Neuronal stem cell (in vitro differentiated cells): ENCODE measurements at regions not wholly inside any gene's neighbourhood (a gene's known extent, or its start where the extent isn't known, plus 50 kb on each side); places are given as distances from the start of the nearest gene placed in this dataset.

Experiments
- DNase-seq: peaks from one replicate; pipeline ENCODE4 v3.0.0-alpha.2; 2013; ENCODE audit warnings: low spot score
- H2AFZ ChIP-seq: one replicate; pipeline ENCODE4 v1.6.1; 2013; ENCODE audit warnings: mild to moderate bottlenecking, low read length, inconsistent platforms
- H2AK5ac ChIP-seq: 2 replicates; pipeline ENCODE4 v1.6.1; 2013; ENCODE audit warnings: low read depth, mild to moderate bottlenecking, inconsistent platforms, low read length, moderate library complexity, mixed read lengths
- H2BK120ac ChIP-seq: 2 replicates; pipeline ENCODE4 v1.6.1; 2013; ENCODE audit warnings: low read depth, mild to moderate bottlenecking, inconsistent platforms, low read length, moderate library complexity, mixed read lengths
- H2BK12ac ChIP-seq: one replicate; pipeline ENCODE4 v1.6.1; 2013; ENCODE audit warnings: low read length, inconsistent platforms
- H2BK15ac ChIP-seq: 2 replicates; pipeline ENCODE4 v1.6.1; 2013; ENCODE audit warnings: mild to moderate bottlenecking, low read length, inconsistent platforms, mixed read lengths
- H2BK5ac ChIP-seq: one replicate; pipeline ENCODE4 v1.6.1; 2013; ENCODE audit warnings: inconsistent platforms, mild to moderate bottlenecking, low read length, moderate library complexity
- H3K14ac ChIP-seq: one replicate; pipeline ENCODE4 v1.6.1; 2013; ENCODE audit warnings: low read length, inconsistent platforms
- H3K18ac ChIP-seq: 2 replicates; pipeline ENCODE4 v1.6.1; 2013; ENCODE audit warnings: low read length, inconsistent platforms
- H3K23ac ChIP-seq: 2 replicates; pipeline ENCODE4 v1.6.1; 2013; ENCODE audit warnings: low read depth, mild to moderate bottlenecking, mixed read lengths, low read length, inconsistent platforms; ENCODE audit not compliant: poor library complexity
- H3K27ac ChIP-seq: replicated peaks from 3 replicates; pipeline ENCODE4 v1.5.1; 2013; ENCODE audit warnings: low read length, inconsistent platforms
- H3K27me3 ChIP-seq, 3 experiments: 2 replicates each; pipeline ENCODE4 v1.6.1; 2013; ENCODE audit warnings: low read length in 3 of 3, mild to moderate bottlenecking in 2 of 3, inconsistent platforms in 1 of 3, low read depth in 1 of 3, mixed read lengths in 1 of 3, moderate library complexity in 1 of 3; ENCODE audit not compliant: control insufficient read depth in 3 of 3, insufficient read depth in 3 of 3
- H3K36me3 ChIP-seq, 2 donors: replicated peaks in 1 of 2; 2 replicates each; pipeline ENCODE4 v1.6.1; 2013; ENCODE audit warnings: low read length in 2 of 2; ENCODE audit not compliant: control insufficient read depth in 2 of 2, insufficient read depth in 2 of 2
- H3K4ac ChIP-seq: 2 replicates; pipeline ENCODE4 v1.6.1; 2013; ENCODE audit warnings: inconsistent platforms, mild to moderate bottlenecking, low read length, moderate library complexity
- H3K4me1 ChIP-seq, 2 donors: 1 replicate in 1 of 2; 2 replicates in 1 of 2; pipeline ENCODE4 v1.6.1; 2013; ENCODE audit warnings: low read length in 2 of 2, low read depth in 1 of 2; ENCODE audit not compliant: control insufficient read depth in 2 of 2, insufficient read depth in 1 of 2
- H3K4me2 ChIP-seq: one replicate; pipeline ENCODE4 v1.6.1; 2013; ENCODE audit warnings: mild to moderate bottlenecking, low read length, inconsistent platforms; ENCODE audit not compliant: insufficient read depth, poor library complexity, severe bottlenecking
- H3K4me3 ChIP-seq, 2 donors: 2 replicates each; pipeline ENCODE4 v1.5.1; 2013; ENCODE audit warnings: low read length in 2 of 2, mild to moderate bottlenecking in 2 of 2, inconsistent platforms in 1 of 2, moderate library complexity in 1 of 2
- H3K79me1 ChIP-seq: one replicate; pipeline ENCODE4 v1.6.1; 2013; ENCODE audit warnings: low read depth, mild to moderate bottlenecking, inconsistent platforms, low read length, moderate library complexity
- H3K9ac ChIP-seq: one replicate; pipeline ENCODE4 v1.6.1; 2013; ENCODE audit warnings: mild to moderate bottlenecking, low read depth, low read length, inconsistent platforms; ENCODE audit not compliant: poor library complexity
- H3K9me3 ChIP-seq, 2 donors: replicated peaks in 1 of 2; 2 replicates each; pipeline versions ENCODE3 to v1.6.1; 2013; ENCODE audit warnings: low read length in 2 of 2, mild to moderate bottlenecking in 2 of 2, inconsistent platforms in 1 of 2, low read depth in 1 of 2, mixed read lengths in 1 of 2, moderate library complexity in 1 of 2; ENCODE audit not compliant: control insufficient read depth in 2 of 2, insufficient read depth in 1 of 2
- H4K8ac ChIP-seq: one replicate; pipeline ENCODE4 v1.6.1; 2013; ENCODE audit warnings: low read depth, mild to moderate bottlenecking, inconsistent platforms, low read length, moderate library complexity
- H4K91ac ChIP-seq: one replicate; pipeline ENCODE4 v1.6.1; 2013; ENCODE audit warnings: low read length, low read depth, mild to moderate bottlenecking, inconsistent platforms; ENCODE audit not compliant: poor library complexity
- WGBS, 2 donors: extraction: QIAGEN DNeasy Blood & Tissue Kit; methylation state at CpG; one replicate each; pipeline ENCODE4 v1.1.7; 2013; ENCODE audit warnings: missing lambda C conversion rate in 2 of 2, mixed read lengths in 1 of 2; ENCODE audit not compliant: insufficient read length in 2 of 2, insufficient replicate concordance in 1 of 2; ENCODE audit errors: extremely low coverage in 2 of 2; 5-methylcytosine and 5-hydroxymethylcytosine counted together

GRCh38 chr6:104326173-104327001 lies 533.3 kb downstream of the HACE1 start:
- no peaks in the 10 kb centered on the region for H3K36me3 ChIP-seq
- H3K79me1 ChIP-seq: no peaks in the 10 kb centered on the region
- H2BK120ac ChIP-seq: no peak overlapping the region
- no peak overlapping the region for H2BK5ac ChIP-seq
- no peak overlapping the region for H4K8ac ChIP-seq
- H3K9ac ChIP-seq: no peak overlapping the region
- H3K4me1 ChIP-seq: no peaks in the 10 kb centered on the region
- no peaks in the 10 kb centered on the region for H3K9me3 ChIP-seq
- no peak overlapping the region for H2BK12ac ChIP-seq
- H2AK5ac ChIP-seq: no peak overlapping the region
- H4K91ac ChIP-seq: no peak overlapping the region
- no peak overlapping the region for H3K18ac ChIP-seq
- no peak for DNase-seq
- no peak overlapping the region for H2BK15ac ChIP-seq
- H3K27me3 ChIP-seq: peaks cover 0 to 2% (median 0%) of the 10 kb centered on the region in 3 experiments
- no peak overlapping the region for H2AFZ ChIP-seq
- no CpG with 5 or more reads among the region's 7 CpGs for WGBS, 2 donors
- H3K27ac ChIP-seq: no peak overlapping the region
- H3K4ac ChIP-seq: no peak overlapping the region
- H3K14ac ChIP-seq: no peak overlapping the region
- no peak overlapping the region for H3K4me3 ChIP-seq
- no peak overlapping the region for H3K4me2 ChIP-seq
- H3K23ac ChIP-seq: no peak overlapping the region

GRCh38 chr6:104325341-104326172 lies 534.2 kb downstream of the HACE1 start:
- H2AFZ ChIP-seq: peak overlapping the region; percentile 47
- no peaks in the 10 kb centered on the region for H3K79me1 ChIP-seq
- no peak overlapping the region for H4K91ac ChIP-seq
- H3K18ac ChIP-seq: no peak overlapping the region
- H3K27me3 ChIP-seq: peaks cover 0 to 2% (median 0%) of the 10 kb centered on the region in 3 experiments
- WGBS, 2 donors: no CpG with 5 or more reads among the region's 9 CpGs
- H3K4ac ChIP-seq: no peak overlapping the region
- no peak overlapping the region for H3K9ac ChIP-seq
- DNase-seq: peak; percentile 5
- H2AK5ac ChIP-seq: no peak overlapping the region
- no peak overlapping the region for H2BK120ac ChIP-seq
- H3K14ac ChIP-seq: no peak overlapping the region
- no peak overlapping the region for H3K27ac ChIP-seq
- no peak overlapping the region for H2BK15ac ChIP-seq
- H4K8ac ChIP-seq: no peak overlapping the region
- H3K9me3 ChIP-seq: no peaks in the 10 kb centered on the region
- no peak overlapping the region for H2BK5ac ChIP-seq
- H2BK12ac ChIP-seq: no peak overlapping the region
- no peaks in the 10 kb centered on the region for H3K36me3 ChIP-seq
- H3K4me3 ChIP-seq: no peak overlapping the region
- H3K4me1 ChIP-seq: no peaks in the 10 kb centered on the region
- H3K23ac ChIP-seq: no peak overlapping the region
- no peak overlapping the region for H3K4me2 ChIP-seq

- peak overlapping the region; percentile 14 for H3K9ac ChIP-seq
- no peak overlapping the region for H3K4me2 ChIP-seq
- H3K27ac ChIP-seq: no peak overlapping the region
- H4K91ac ChIP-seq: no peak overlapping the region
- peaks cover 0 to 2% (median 0%) of the 10 kb centered on the region in 3 experiments for H3K27me3 ChIP-seq
- no peak overlapping the region for H2BK15ac ChIP-seq
- H3K36me3 ChIP-seq: no peaks in the 10 kb centered on the region
- H2BK5ac ChIP-seq: peak overlapping the region; percentile 15
- no peaks in the 10 kb centered on the region for H3K4me1 ChIP-seq
- no peak overlapping the region for H3K23ac ChIP-seq
- H3K4ac ChIP-seq: no peak overlapping the region
- no peaks in the 10 kb centered on the region for H3K79me1 ChIP-seq
- H2BK120ac ChIP-seq: no peak overlapping the region
- no peak overlapping the region for H3K18ac ChIP-seq
- DNase-seq: no peak
- H2AFZ ChIP-seq: no peak overlapping the region
- H2BK12ac ChIP-seq: no peak overlapping the region
- no peak overlapping the region for H4K8ac ChIP-seq
- H3K14ac ChIP-seq: no peak overlapping the region
- no peaks in the 10 kb centered on the region for H3K9me3 ChIP-seq
- no CpG with 5 or more reads among the region's 1 CpG for WGBS, 2 donors
- no peak overlapping the region for H3K4me3 ChIP-seq
- no peak overlapping the region for H2AK5ac ChIP-seq
These were observed 535.4 kb downstream of the HACE1 start for GRCh38 chr6:104324301-104324700.

- WGBS, 2 donors: no CpG with 5 or more reads among the region's 5 CpGs
- H3K79me1 ChIP-seq: no peaks in the 10 kb centered on the region
- H3K4me3 ChIP-seq: no peak overlapping the region
- H3K23ac ChIP-seq: no peak overlapping the region
- H3K4me2 ChIP-seq: no peak overlapping the region
- H4K8ac ChIP-seq: no peak overlapping the region
- H3K14ac ChIP-seq: no peak overlapping the region
- no peak overlapping the region for H2BK15ac ChIP-seq
- H3K27me3 ChIP-seq: peaks cover 0 to 2% (median 0%) of the 10 kb centered on the region in 3 experiments
- no peak overlapping the region for H2AK5ac ChIP-seq
- no peak overlapping the region for H4K91ac ChIP-seq
- no peak overlapping the region for H3K4ac ChIP-seq
- H2BK12ac ChIP-seq: no peak overlapping the region
- H3K9me3 ChIP-seq: no peaks in the 10 kb centered on the region
- H3K27ac ChIP-seq: no peak overlapping the region
- H2AFZ ChIP-seq: no peak overlapping the region
- no peak overlapping the region for H2BK120ac ChIP-seq
- H3K18ac ChIP-seq: no peak overlapping the region
- H3K4me1 ChIP-seq: no peaks in the 10 kb centered on the region
- no peak overlapping the region for H3K9ac ChIP-seq
- no peak for DNase-seq
- H3K36me3 ChIP-seq: no peaks in the 10 kb centered on the region
- H2BK5ac ChIP-seq: no peak overlapping the region
These were observed 536.9 kb downstream of the HACE1 start for GRCh38 chr6:104322841-104323240.
